Stimulated activated CD8-positive, alpha-beta memory T cell treated with anti-CD3 and anti-CD28 coated beads, Interleukin-2, amount 100 ng/mL, for 48 hours (primary cell): ENCODE measurements at regions not wholly inside any gene's neighbourhood (a gene's known extent, or its start where the extent isn't known, plus 50 kb on each side); places are given as distances from the start of the nearest gene placed in this dataset.
"Not testable (repeated sequence)": the region's sequence is repeated elsewhere in the genome, so short reads cannot be mapped to it uniquely, and the experiment has no call there.

Source experiments
- DNase-seq, 2 donors: peaks; one replicate each; pipeline ENCODE4 v3.0.0-alpha.2; 2020; ENCODE audit warnings: low read depth in 2 of 2

- no peak for DNase-seq
Measured at GRCh38 chr1:199901341-199901740, 126.2 kb upstream of the NR5A2 start.

- no peak for DNase-seq
Measured at GRCh38 chr1:199907361-199907760, 120.1 kb upstream of the NR5A2 start.

DNA sequence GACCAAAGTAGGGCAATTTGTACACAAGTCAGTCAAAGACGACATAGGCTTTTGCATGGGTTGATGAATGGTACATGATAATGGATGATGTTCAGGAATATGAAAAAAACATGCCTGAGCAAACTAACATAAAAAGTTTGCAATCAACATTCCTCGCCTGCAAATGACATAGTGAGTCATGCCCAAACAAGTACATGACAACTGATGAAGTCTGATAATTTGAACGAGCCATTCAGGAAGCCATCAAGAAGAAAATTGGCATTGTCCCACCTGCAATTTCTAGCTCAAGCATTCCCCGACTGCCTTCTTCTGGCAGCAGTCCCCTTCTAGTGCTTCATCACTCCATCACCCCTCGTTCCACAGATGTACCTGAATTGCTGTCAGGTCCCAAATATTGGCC lies 118.4 kb upstream of the NR5A2 start:
- no peak for DNase-seq

DNA sequence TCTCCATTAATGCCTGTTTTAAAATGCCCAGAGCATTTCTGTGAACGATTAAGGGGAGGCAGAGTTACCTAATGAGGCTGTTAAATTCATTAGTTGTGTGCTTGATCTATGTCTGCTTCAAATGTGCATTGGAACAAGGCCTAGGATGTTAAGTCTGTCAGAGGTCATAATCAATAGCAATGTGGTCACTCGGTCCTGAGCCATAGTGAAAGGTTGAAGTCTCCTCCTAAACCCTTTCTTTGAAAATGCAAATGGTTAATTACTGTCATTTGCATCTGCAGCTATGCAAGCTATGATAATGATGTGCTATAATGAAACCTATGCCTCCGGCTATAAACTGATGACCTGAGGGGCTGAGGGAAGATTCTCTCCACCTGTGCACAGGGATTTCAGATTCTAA lies 114.2 kb upstream of the NR5A2 start:
- no peak for DNase-seq

DNA sequence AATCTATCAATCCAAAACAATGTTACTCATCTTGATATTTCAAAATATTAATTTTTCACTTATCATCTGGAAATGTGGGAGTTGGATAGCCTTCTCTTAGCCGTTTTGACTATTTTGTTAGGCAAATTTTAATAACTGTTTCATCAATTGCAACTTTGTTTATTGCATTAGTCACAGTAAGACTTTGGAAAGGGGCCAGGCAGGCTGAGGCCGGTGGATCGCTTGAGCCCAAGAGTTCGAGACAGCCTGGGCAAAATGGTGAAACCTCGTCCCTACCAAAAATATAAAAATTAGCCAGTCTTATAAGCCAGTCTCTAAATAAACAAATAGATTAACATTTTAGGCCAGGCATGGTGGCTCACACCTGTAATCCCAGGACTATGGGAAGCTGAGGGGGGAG lies 113.0 kb upstream of the NR5A2 start:
- DNase-seq, result no peak

- DNase-seq, result no peak
Measured at GRCh38 chr1:199918196-199918769, 109.2 kb upstream of the NR5A2 start.

DNA sequence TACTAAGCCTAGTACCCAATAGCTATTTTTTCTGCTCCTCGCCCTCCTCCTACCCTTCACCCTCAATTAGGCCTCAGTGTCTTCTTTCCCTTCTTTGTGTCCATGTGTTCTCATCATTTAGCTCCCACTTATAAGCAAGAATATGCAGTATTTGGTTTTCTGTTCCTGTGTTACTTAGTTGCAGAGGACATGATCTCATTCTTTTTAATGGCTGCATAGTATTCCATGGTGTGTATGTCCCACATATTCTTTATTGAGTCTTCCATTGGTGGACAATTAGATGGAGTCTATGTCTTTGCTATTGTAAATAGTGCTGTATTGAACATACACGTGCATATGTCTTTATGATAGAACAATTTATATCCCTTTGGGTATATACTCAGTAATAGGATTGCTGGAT lies 106.9 kb upstream of the NR5A2 start:
- DNase-seq, result no peak

DNA sequence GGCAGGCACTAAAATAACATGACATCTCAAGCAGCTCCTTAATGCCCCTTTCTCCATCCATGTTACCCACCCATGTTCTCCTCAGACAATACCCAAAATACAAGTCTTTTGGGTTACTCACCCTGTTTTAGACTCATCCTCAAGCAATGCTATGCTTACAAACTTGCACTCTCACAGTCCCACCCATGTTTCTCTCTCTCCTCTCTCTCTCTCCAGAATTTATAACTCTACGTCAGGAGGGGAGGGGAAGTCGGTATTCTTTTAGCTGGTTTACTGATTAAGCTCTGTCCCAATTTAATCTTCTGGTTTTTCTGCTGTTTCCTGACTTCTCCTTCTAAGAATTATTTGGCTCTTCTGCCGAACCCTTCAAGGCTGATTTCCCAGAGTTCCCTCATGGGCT lies 98.0 kb upstream of the NR5A2 start:
- no peak for DNase-seq

GRCh38 chr1:199930067-199930466 lies 97.4 kb upstream of the NR5A2 start:
- DNase-seq, result not testable (repeated sequence)

GRCh38 chr1:199931666-199932377 lies 95.7 kb upstream of the NR5A2 start:
- DNase-seq, result no peak

- no peak for DNase-seq
Measured at GRCh38 chr1:199932462-199932861, 95.0 kb upstream of the NR5A2 start.

- DNase-seq, result no peak
Measured at GRCh38 chr1:199936441-199936840, 91.1 kb upstream of the NR5A2 start.

- DNase-seq, result no peak
Measured at GRCh38 chr1:199937161-199937560, 90.3 kb upstream of the NR5A2 start.

DNA sequence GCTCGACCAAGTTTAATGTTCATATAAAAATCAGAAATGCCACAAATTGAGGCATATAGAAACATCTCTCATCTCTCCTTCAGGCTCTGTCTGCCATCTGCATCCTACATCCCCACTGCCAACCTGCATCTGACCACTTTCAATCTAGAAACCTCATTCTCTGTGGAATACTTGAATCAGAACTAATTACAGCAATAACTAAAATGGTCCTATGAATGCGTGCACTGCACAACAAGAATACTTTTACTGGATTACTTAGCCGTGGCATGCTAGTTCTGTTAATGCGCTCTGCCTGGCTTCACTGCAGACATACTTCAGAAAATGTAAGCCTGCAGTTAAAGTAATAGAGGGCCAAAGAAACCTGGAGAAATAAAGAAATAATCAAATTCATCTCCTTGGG lies 89.8 kb upstream of the NR5A2 start:
- DNase-seq, result no peak

DNA sequence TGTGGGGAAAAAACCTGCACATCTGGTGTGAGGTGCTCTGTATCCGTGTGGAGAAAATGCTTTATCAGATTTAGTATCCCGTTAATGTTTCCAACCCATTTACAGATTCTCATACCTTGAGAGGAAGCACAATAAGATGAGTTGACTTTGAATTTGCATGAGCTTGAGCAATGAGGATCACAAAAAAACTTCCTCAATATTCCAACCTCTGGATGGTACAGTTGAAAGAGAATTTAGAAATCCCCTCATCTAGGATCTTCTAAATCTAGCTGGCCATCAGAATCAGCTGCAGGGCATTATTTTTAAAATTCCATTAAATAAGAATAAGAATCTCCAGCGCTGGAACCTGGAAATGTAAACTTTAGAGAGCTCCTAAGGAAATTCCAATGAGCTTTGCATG lies 82.5 kb upstream of the NR5A2 start:
- no peak for DNase-seq

- DNase-seq, result no peak
Measured at GRCh38 chr1:199945591-199945990, 81.9 kb upstream of the NR5A2 start.

DNA sequence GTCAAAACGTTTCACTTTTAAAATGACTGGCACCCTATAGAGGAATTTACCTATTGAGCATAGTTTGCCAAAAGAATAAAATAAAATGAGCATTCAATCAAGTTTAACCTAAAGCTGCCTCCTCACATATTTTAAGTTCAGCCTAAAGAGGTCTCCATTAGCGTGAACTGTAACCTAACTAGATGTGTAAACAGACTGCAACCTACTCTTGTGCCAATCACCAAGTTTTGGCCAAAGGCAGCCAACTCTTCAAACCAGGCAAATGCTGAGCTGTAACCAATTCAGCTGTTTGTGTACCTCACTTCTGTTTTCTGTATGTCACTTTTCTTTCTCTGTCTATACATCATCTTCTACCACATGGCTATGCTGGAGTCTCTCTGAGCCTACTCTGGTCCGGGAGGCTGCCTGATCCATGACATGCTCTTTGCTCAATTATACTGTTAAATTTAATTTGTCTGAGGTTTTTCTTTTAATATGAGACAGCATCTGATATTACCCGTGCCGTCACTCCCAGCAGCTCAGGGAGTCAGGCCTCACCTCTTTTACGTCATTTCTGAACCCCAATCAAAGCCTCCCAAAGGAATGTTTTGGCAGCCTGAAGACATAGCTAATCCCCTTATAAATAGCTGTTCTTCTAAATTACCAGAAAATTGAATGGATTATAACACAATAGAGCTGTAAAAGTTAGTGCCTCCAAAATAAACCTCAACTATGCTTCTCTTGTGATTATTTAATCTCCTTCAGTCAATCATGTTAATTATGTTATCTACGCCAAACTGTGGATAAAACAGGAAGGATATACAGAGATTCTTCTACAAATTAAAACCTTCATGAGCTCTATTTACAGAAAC lies 81.0 kb upstream of the NR5A2 start:
- DNase-seq, result no peak

GRCh38 chr1:199948587-199949280 lies 78.8 kb upstream of the NR5A2 start:
- DNase-seq, result no peak

DNA sequence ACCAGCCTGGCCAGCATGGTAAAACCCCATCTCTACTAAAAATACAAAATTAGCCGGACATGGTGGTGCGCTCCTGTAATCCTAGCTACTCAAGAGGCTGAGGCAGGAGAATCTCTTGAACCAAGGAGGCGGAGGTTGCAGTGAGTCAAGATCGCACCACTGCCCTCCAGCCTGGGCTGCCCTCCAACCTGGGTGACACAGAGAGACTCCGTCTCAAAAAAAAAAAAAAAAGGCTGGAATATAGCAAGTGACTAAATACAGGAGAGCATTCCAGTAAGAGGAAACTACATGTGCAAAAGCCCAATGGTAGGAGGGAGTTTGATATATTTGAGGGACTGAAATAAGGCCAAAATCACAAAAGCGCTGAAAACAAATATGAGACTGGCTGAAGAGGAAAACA lies 76.5 kb upstream of the NR5A2 start:
- DNase-seq, result not testable (repeated sequence)

DNA sequence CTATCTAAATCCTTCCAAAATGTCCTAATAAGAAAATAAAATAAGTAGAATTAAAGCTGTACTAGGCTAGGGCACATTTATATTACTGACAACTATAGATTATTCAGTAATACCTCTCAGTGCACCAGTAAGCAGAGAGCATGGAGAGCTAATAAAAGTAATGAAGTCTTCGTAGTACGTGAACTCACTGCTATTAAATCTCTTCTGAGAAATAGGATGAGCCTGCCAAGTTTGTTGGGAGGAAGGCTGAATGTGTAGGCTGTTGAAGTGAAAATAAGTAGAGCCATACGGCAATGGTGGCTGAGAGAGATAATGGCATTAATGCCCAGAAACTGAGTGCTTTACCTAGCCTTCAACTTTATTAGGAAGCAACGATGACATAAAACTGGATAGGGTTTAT lies 73.9 kb upstream of the NR5A2 start:
- no peak for DNase-seq

DNA sequence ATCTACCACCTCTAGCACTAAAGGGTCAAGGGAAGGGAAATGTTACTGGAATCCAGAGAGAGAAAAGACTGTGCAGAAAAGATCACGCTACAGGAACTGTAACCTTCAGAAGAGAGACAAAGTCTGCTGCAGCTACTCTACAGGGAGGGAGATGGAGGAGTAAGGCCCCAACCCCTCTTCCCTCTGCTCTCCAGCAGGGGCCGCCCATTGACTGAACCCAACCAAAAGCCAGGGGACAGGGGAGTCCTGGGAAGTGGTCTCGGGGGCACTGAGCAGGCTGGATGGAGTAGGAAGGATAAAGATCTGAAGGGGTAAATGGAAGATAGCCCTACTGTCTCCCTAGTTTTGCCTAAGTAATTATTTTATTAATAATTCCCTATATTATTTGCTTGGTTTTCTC lies 72.8 kb upstream of the NR5A2 start:
- no peak for DNase-seq

DNA sequence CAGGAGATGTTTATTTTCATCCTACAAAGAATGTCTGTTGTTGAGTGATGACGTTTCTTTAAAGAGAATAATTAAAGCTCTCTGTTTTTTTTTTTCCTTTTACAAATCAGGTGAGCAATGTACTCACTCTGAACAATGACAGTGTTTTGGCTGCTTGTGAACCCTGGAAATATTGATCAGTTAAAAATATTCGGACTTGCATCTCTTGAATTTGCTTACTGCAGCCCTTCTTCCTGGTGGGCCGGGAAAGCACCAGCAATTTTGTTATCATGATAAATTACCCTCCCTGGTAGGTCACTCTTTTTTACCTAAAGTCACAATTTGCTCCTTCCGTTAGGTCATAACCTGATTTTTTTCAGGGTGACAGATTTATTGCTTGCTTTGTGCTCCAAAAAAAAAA lies 72.3 kb upstream of the NR5A2 start:
- no peak for DNase-seq
